ENCODE measurements at regions not wholly inside any gene's neighbourhood (a gene's known extent, or its start where the extent isn't known, plus 50 kb on each side); places are given as distances from the start of the nearest gene placed in this dataset.

DNA sequence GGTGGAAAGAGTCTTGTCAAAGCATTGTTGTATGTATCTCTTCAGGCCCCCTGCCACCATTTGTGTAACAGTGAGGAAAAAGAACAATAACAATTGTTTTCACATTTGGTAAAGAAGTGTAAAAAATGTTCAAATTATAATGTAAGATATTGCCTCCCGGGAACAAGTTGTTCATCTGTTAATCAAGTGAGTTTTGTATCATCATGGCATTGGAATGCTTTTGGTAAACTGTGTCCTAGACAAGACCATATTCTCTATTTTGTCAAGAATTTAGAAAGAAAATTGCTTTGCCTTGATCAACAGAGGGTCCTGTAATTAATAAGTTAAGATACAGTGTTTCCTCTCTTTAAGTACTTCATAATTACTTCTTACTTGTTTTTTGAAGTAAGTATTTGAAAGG, 692.0 kb upstream of the NR5A2 start:
- DNase-seq (ENCODE audit: low spot score): no peak

DNA sequence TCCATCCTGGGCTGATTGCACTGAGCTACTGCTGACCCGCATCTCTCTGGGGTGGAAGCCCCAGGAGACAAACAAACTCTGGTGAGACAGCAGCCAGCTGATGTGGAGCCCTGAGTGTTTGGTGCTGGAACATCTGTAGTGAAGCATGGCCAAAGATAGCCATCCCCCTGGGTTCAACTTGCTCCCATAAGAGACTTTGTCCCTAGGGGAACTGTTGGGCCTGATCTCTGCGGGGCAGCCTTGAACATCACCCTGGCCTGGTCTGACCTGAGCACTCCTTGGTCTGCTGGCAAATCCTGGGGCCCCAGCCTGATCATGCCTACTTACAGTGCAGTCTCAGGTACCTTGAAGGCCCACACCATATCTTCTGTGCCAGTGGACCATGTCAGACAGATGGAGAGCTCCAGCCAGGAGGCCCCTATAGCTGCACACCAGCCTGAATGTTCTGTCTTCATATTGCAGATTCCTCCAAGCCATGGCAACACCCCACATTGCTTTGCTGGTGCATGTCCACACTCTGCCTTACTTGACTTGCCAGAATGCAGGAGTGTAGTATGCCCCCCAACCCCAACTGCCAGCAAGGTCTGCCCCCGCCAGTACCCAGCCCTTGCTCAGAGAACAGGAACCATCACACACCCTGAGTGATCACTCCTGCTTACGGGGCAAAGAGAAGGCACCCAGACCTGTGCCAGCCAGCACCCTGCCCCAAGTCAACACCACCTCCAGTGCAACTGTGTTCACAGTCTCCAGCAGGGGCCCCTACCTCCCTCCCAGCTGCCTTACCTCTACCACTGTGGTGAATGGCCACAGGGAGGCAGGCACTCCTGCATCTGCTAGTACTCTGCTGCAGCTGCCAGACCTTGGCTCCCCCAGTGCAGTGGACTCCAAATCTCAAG, 690.5 kb upstream of the NR5A2 start:
- no peak for DNase-seq (ENCODE audit: low spot score)

DNA sequence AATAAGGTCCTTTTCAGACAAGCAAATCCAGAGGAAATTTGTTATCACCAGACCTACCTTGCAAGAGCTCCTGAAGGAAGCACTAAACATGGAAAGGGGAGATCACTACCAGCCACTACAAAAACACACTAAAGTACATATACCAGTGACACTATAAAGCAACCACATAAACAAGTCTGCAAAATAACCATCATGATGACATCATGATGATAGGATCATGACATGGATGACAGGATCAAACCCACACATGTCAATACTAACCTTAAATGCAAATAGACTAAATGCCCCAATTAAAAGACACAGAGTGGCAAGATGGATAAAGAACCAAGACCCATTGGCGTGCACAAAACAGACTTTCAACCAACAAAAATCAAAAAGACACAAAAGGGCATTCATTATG, 688.8 kb upstream of the NR5A2 start:
- no peak for DNase-seq (ENCODE audit: low spot score)

DNA sequence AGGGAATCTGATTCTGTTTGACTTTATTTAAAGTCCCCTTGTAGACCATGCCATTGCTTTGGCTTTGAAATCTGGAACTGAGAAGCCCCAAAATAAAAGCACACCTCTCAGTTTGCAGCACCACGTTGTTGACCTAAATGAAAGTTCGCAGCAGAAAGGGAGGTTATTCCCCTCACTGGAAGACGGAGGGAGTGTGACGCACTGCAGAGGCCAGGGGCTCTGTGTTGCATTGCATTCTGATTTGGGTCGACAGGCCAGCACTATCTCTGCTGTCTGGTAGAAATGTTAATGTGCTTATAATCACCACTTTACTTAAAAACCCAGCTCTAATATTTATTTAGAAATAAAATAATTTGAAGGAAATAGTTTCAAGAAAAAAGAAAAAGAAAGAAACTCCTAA, 675.2 kb upstream of the NR5A2 start:
- no peak for DNase-seq (ENCODE audit: low spot score)

DNA sequence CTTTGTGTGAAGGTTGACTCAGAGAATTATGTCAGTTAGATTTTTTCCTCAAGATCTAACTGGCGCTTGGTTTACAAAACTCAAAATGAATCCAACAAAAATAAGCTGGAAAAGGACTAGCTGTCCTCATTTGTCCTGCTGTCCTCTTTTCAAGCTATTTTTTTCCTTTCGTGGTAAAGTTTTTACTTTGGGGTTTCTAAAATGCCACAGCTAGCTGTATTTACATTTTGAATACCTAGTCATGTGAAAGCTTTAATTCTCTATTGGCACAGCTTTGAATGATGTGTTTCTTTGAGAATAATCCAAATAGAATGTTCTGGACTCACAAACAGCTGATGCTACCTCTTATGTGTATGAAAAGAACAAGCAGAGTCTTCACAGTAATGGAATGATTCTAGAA, 673.6 kb upstream of the NR5A2 start:
- no peak for DNase-seq (ENCODE audit: low spot score)

DNA sequence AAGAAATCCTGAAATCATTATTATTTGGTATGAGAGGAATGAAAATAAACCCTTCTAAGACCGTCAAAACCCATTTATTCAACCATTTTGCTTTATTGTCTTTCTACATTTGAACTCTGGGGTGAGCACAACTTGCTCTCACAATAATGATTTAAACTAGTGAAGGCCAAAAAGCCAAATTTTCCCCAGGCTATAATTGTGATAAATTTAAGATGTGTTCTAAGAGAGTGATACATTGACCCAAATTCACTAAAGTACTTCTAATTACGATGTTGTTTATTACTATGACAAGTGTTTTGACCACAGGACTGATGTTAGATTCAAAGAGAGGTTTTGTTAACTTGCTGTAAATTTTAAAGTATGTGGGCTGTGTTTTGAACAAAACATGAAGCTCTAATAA, 670.9 kb upstream of the NR5A2 start:
- no peak for DNase-seq (ENCODE audit: low spot score)

DNA sequence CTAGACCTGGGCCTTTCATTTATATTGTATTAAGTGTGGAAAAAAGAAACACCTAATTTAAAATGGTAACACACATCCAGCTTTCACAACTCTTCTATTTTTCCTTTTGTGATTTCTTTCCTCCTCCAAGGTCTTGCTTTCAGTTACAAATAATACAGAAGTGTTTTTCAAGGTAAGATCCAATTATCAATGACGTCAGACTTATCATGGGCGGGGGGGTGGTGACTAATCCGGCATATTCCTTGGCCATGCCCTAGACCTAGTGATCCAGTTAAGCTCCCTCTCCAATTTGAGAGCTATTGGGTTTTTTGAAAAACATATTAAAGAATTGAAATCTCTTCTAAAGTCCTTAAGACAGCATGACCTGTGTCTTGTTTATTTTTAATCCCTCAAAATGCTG, 669.9 kb upstream of the NR5A2 start:
- no peak for DNase-seq (ENCODE audit: low spot score)

DNA sequence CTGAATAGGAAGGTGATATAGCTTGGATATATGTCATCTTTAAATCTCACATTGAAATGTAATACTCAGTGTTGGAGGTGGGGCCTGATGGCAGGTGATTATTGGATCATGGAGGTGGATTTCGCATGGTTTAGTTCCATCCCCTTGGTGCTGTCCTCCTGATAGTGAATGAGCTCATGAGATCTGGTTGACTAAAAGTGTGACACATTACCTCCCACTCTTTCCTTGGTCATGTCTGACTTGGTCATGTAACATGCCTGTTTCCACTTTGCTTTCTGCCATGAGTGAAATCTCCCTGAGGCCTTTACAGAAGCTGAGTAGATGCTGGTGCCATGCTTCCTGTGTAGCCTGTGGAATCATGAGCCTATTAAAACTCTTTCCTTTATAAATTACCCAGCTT, 664.5 kb upstream of the NR5A2 start:
- no peak for DNase-seq (ENCODE audit: low spot score)

DNA sequence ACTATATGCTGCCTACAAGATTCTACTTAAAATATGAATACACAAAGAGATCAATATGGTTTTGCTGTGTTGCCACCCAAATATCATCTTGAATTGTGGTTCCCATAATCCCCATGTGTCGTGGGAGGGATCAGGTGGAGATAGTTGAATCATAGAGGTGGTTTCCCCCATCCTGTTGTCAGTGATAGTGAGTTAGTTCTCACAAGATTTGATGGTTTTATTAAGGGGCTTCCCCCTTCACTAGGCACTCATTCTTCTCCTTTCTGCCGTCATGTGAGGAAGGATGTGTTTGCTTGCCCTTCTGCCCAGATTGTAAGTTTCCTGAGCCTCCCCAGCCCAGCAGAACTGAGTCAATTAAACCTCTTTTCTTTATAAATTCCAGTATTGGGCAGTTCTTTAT, 654.4 kb upstream of the NR5A2 start:
- DNase-seq (ENCODE audit: low spot score): no peak

DNA sequence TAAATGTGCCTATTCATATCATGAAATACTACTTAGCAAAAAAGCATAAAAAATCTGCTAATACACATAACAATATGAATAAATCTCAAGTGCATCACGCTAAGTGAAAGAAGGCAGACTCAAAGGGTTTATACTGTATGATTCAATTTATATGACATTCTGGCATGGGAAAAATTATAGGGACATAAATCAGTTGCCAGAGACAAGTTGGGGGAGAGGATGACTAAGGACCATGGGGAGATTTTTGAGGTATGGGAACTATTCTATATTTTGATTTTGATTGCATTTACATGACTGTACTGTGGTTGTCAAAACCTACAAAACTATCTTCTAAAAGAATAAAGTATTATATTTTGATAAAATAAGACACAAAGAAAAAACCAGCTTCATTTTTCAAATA, 650.3 kb upstream of the NR5A2 start:
- DNase-seq (ENCODE audit: low spot score): no peak

DNA sequence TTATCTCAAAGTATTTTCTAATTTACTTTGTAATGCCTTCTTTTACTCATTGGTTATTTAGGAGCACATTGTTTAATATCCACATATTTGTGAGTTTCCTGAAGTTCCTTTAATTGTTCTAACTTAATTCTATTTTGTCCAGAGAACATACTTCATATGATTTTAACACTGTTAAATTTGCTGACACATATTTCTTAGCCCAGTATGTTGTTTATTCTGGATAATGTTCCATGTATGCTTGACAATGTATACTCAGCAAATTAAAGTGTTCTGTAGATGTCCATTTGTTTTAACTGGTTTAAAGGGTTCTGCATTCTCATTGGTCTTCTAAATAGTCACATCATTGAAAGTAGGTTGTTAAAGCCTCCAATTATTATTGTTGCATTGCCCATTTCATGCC, 643.7 kb upstream of the NR5A2 start:
- no peak for DNase-seq (ENCODE audit: low spot score)

DNA sequence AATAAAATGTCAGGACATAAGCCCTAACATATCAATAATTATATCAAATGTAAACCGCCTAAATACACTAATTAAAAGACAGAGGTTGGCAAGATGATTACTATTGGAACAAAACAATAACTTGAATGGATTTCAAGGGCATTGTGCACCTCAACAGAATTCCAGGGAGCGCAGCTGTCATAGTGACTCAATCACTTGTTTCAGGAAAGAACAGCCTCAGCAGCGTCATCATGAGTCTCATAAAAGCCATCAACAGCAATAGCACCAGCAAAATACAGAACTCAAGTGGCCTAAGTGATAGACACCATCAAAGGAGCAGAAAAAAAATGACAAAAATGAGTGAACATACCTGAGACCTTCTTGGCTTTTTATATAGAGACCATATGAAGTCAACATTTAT, 632.7 kb upstream of the NR5A2 start:
- no peak for DNase-seq (ENCODE audit: low spot score)

DNA sequence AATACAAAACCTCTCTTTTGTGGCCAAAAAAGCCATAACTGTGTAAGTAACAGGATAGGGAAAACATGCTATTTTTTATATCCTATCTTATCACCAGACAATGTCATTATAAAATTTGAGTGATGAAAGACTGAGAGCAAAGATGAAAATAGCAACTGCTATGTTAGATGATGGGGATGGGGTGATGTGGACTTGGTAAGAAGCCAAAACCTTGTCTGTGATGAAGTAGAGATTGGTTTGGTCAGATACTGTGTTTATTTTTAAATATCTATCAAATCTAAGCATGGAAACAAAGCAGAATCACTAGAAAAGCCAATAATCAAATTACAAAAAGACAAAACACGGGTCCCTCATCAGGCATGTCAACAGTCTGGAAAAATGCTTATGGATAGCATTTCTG, 631.1 kb upstream of the NR5A2 start:
- DNase-seq (ENCODE audit: low spot score): no peak

DNA sequence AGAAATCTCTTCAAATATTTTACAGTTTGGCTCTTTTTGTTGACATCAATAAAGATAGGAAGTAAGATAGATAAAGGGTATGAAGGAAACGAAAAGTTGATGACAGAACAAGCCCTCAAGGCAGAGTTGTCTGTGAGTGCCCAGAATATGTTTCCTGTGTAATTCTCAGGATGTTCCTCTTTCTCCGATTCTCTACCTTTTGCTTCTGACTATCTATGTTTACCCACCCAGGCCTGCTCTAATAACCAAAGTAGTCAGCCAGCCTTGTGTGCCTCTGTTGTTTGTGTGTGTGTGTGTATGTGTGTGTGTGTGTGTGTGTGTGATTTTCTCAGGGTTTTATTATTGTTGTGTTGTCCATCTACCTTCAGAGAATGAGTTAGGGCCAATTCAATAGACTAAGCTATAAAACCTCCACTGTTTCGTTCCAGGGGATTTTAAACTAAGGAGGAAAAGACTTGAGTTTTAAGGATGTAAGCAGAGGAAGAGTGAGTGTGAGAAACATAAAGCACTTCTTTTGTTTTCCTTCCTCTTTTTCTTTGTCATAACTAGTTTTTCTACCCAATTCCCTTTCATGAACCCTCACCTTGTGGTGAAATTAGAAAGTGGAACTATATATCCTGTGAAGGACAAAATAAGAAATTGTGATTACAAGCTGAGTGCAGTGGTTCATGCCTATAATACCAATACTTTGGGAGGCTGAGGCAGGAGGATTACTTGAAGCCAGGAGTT, 627.4 kb upstream of the NR5A2 start:
- no peak for DNase-seq (ENCODE audit: low spot score)

DNA sequence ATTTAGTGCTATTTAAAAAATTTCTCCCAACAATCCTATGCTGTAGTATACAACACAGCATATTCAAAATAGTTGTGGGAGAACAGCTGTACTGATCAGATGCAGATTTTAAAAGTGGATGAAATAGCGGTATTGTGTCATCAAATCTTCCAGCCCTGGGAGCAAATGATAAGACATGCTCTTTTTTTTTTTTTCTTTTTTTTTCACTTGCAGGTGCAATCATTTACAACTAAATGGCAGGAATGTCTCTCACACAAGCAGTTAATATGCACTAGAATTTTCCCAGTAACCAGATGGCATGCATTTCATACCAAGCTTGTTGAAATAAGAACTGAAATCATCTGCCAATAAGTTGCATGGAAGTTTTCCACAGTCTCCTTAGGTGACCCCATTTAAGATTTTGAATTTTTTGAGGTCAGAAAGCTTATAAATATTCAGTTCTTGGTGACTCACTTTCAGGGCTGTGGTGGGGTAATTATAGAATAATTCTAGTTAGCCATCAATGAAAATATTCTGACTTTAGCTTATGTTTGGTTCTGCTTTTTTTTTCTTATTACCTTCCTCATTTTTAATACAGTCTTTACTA, 623.9 kb upstream of the NR5A2 start:
- no peak for DNase-seq (ENCODE audit: low spot score)

DNA sequence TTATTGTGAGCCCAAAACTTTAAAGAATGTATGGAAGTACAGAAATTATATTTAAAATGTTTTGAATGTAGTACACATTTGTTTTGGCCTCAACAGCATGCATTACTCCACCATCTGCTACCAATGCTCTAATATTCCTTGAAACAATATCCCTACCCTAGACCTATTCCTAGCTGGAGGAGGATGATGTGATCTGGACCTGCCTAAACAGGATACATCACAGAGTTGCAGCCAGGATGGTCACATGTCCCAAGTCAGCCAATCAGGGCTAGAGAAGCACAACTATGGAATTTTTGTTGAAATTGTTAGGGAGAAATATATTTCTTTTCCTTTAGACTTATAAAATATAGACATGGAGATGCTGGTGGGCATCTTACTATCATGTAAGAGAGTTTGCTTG, 623.3 kb upstream of the NR5A2 start:
- DNase-seq (ENCODE audit: low spot score): no peak

DNA sequence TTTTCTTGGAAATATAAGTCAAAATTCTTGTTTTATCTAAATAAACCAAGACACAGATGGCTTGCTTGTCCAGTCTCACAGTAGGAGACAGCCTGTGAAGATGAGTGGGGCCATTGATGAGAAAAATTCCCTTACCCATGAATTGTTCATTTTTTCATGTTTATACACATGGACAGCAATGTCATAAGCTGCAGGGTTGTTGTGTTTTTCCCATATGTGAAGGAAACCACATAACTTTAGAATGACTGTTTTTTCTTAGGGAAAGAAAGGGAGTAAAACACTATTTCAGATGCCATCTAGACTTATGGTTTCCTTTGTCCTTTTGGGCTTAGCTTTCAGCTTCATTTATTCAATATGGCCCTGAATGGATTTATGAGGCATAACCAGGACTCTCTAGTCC, 622.5 kb upstream of the NR5A2 start:
- DNase-seq (ENCODE audit: low spot score): no peak

DNA sequence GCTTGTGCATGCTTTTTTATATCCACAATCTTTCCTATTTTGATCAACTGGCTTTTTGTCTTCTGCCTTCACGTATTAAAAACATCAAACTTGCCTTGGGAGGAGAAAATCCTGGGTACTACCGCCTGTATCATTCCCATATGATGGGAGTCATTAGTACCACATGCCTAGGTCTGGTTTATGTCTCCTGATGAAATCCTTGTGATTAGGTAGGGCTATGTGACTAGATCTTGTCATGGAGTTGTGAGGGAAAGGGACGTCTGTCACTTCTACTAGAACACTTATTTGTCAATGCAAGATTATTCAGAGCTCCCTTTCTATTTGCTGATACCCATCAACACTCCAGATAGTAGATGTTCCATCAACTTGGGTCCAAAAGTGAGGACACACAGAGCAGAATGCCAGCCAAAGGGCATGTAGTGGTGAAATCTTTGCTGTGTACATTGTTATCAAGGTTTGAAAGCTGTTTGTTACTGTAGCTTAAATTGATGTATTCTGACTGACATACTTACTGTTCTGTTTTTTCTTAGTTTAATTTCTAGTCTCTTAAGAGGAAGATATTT, 621.8 kb upstream of the NR5A2 start:
- DNase-seq (ENCODE audit: low spot score): no peak

DNA sequence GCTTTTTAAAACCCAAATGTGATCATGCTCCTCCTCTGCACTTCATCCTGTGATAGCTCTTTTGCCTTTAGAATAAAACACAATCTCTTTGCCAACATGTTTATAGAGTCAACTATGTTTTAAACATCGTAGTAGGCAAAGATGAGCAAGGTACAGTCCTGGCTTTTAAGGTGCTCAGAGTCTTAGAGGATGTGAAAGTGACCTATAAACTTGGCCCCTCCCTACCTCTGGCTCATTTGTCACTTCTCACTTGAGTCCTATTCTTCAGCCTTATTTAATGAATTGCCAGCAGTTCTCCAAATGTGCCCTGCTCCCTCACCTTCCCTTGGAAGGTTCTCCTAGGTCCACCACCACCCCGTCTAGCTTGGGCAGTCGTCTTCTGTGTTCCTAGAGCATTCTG, 617.0 kb upstream of the NR5A2 start:
- no peak for DNase-seq (ENCODE audit: low spot score)

DNA sequence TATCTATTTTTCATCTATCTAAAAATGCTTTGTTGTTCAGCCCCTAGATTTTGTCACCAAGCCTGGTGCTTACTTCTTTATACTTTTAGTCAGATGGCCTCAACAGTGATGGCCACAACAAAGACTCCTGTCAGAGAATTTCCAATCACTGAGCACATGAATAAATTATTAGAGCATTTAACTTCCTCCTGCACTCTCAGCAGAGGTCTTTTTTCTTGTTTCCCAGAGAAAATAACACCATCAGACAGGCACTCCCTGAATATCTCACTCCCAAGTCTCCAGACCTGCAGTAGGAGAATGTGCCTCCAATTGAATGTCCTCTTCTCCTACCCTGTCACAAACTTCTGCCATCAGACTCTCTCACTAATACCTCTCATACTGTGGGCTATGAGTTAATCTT, 616.0 kb upstream of the NR5A2 start:
- no peak for DNase-seq (ENCODE audit: low spot score)

DNA sequence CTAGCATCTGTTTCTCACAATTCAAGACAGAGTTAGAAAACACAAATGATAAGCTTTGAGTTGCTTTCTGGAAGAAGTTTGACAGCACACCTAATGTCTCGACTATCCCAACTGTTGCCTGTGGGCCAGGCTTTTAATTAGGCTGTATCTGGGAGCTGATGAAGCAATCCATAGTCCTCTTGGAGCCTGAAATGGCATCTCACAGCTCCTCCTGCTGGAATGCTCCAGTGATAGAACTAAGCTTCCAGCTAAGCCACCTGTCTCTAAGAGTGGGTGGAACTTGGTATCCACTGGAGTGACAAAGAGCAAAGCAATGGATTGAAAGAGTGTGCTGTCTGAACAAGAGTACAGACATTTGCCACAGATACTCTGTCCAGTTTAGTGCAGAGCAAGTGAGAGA, 605.3 kb upstream of the NR5A2 start:
- no peak for DNase-seq (ENCODE audit: low spot score)

DNA sequence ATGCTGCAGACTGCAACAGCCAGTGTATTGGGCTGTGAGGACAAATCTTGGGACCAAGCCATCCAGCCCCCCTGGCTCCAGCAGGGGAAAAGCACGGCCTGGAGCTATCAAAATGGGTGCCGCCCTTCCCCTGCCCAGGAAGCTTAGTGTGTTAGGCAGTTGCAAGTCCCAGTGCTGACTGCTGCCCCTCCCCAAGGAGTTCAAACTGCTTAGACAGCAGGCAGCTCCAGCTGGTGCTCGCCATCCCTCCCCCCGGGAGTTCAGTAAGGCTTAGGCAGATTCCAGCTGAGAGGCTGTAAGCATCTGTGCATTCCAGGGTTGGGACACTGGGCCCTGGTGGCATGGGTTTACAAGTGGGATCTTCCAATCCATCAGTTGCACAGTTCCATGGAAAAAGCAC, 579.6 kb upstream of the NR5A2 start:
- no peak for DNase-seq (ENCODE audit: low spot score)

DNA sequence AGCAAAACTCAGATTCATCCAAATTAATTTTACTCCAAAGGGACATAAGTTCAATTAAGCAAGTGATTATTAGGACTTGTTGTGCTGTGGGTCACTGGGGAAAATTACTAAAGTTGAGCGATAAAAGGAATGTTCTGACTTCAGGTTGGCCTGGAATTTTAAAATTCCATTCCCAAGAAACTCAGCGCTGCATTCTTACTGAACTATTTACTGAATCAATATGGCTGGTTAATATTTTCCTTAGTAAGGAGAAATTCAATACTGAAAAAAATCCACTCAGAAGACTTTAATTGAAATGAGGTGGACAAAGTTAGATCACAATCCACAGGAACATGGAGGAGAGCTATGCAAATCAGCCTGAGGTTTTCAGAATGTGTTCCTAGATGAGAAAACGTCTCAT, 578.9 kb upstream of the NR5A2 start:
- DNase-seq (ENCODE audit: low spot score): no peak

Data from HuH-7.5 (cell line).